ENCODE measurements at regions not wholly inside any gene's neighbourhood (a gene's known extent, or its start where the extent isn't known, plus 50 kb on each side); places are given as distances from the start of the nearest gene placed in this dataset.

- no peak for TF ChIP-seq CTCF (IDR thresholded peaks at IDR 0.05)
- no peak for TF ChIP-seq POLR2A (IDR thresholded peaks at IDR 0.05)
Measured at GRCh38 chr22:48531108-48531507, 1296.6 kb downstream of the BRD1 start.
